Smooth muscle cell (in vitro differentiated cells): ENCODE measurements at regions not wholly inside any gene's neighbourhood (a gene's known extent, or its start where the extent isn't known, plus 50 kb on each side); places are given as distances from the start of the nearest gene placed in this dataset.

ENCODE experiments used
- DNase-seq: peaks from one replicate; lab custom pipeline; 2025; ENCODE audit not compliant: unreplicated experiment; lab: John Stamatoyannopoulos, UW
- H2AFZ ChIP-seq: fragments of 200-600 bp; sonication (generic); 2 replicates; pipeline ENCODE4 v1.6.0; 2016; ENCODE audit warnings: antibody characterized with exemption, low read depth, mild to moderate bottlenecking
- H3F3A ChIP-seq: fragments of 200-600 bp; sonication (generic); 2 replicates; pipeline ENCODE4 v1.6.0; 2017; ENCODE audit warnings: antibody characterized with exemption, low read depth
- H3K27ac ChIP-seq: fragments of 200-600 bp; sonication (generic); 2 replicates; pipeline ENCODE4 v1.5.1; 2016; ENCODE audit warnings: low read depth, mild to moderate bottlenecking
- H3K27me3 ChIP-seq: fragments of 200-600 bp; sonication (generic); 2 replicates; pipeline ENCODE4 v1.6.1; 2016; ENCODE audit warnings: low read depth, mild to moderate bottlenecking
- H3K36me3 ChIP-seq: fragments of 200-600 bp; sonication (generic); 2 replicates; pipeline ENCODE4 v1.5.1; 2016; ENCODE audit warnings: low read depth
- H3K4me1 ChIP-seq: fragments of 200-600 bp; sonication (generic); 2 replicates; pipeline ENCODE4 v1.5.1; 2016; ENCODE audit warnings: low read depth
- H3K4me2 ChIP-seq: fragments of 200-600 bp; sonication (generic); 2 replicates; pipeline ENCODE4 v1.6.0; 2016; ENCODE audit warnings: mild to moderate bottlenecking
- H3K4me3 ChIP-seq: fragments of 200-600 bp; sonication (generic); 2 replicates; pipeline ENCODE4 v1.5.1; 2016; ENCODE audit warnings: mild to moderate bottlenecking
- H3K79me2 ChIP-seq: fragments of 200-600 bp; sonication (generic); 2 replicates; pipeline ENCODE4 v1.6.0; 2016; ENCODE audit warnings: low read depth, mild to moderate bottlenecking
- H3K9ac ChIP-seq: fragments of 200-600 bp; sonication (generic); 2 replicates; pipeline ENCODE4 v1.6.0; 2016; ENCODE audit warnings: low read depth
- H3K9me3 ChIP-seq: fragments of 200-600 bp; sonication (generic); replicated peaks from 2 replicates; pipeline ENCODE4 v1.5.1; 2016; ENCODE audit warnings: low read depth
- H4K20me1 ChIP-seq: fragments of 200-600 bp; sonication (generic); 2 replicates; pipeline ENCODE4 v1.6.0; 2016; ENCODE audit warnings: low read depth
- WGBS: methylation state at CpG from one replicate; pipeline ENCODE4 v1.1.7; 2016; ENCODE audit warnings: low lambda C conversion rate; 5-methylcytosine and 5-hydroxymethylcytosine counted together
- TF ChIP-seq, protein P1 (sequence below): fragments of 200-600 bp; sonication (generic); IDR thresholded peaks from 2 replicates; pipeline ENCODE4 v1.5.1; 2017; ENCODE audit warnings: borderline replicate concordance, mild to moderate bottlenecking, antibody characterized with exemption; ENCODE audit not compliant: insufficient read depth, poor library complexity, severe bottlenecking

DNA sequence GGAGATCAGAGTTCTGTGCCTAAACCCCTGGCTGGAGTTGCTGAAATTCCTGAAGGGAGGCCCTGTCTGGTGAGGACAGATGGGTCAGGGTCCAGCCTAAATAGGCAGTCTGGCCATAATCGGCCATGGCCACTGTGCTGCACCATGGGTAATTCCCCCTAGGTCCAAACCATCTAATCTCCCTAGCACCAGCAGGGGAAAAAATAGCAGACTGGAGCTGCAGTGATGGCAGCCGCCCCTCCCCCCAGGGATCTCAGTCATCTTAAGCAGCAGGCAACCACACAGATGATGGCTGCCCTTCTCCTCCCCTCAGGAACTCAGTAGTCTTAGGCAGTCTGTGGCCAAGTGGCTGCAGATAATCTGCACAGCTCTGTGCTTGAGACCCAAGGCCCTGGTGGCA is 68.4 kb upstream of the CD96 start:
- WGBS, result 90% methylated on average over 2 of the region's 2 CpGs
- Histone ChIP-seq H3K4me2 (no peak overlapping the region), H3K79me2 (no peaks in the 10 kb centered on the region), H3K9ac (no peak overlapping the region), H2AFZ (no peak overlapping the region), H3K4me3 (no peak overlapping the region), H3K27ac (no peak overlapping the region), H3K9me3 (no peaks in the 10 kb centered on the region), H3K4me1 (no peaks in the 10 kb centered on the region), H3K27me3 (no peaks in the 10 kb centered on the region), H3K36me3 (no peaks in the 10 kb centered on the region), H3F3A (no peaks in the 10 kb centered on the region), H4K20me1 (no peaks in the 10 kb centered on the region)
- TF ChIP-seq, protein P1, sequence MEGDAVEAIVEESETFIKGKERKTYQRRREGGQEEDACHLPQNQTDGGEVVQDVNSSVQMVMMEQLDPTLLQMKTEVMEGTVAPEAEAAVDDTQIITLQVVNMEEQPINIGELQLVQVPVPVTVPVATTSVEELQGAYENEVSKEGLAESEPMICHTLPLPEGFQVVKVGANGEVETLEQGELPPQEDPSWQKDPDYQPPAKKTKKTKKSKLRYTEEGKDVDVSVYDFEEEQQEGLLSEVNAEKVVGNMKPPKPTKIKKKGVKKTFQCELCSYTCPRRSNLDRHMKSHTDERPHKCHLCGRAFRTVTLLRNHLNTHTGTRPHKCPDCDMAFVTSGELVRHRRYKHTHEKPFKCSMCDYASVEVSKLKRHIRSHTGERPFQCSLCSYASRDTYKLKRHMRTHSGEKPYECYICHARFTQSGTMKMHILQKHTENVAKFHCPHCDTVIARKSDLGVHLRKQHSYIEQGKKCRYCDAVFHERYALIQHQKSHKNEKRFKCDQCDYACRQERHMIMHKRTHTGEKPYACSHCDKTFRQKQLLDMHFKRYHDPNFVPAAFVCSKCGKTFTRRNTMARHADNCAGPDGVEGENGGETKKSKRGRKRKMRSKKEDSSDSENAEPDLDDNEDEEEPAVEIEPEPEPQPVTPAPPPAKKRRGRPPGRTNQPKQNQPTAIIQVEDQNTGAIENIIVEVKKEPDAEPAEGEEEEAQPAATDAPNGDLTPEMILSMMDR, result no peak
- no peak for DNase-seq

DNA sequence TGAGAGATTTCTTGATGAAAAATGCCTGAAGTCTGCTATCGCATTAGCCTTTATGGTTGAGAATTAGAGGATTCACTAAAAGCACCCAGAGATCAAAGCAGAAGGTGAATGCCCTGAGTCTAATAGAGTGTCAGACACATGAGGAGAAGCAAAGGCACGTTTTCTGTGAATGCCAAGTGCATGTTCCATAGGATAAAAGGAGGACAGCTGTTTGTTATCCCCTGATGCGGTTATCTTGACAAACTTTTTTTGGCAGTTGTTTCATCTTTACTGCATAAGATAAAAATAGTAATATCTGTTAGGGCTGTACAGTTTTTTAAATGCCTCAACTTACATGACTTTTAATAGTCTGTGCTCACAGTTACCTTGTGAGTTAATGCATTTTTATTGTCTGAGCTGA is 65.3 kb upstream of the CD96 start:
- Histone ChIP-seq H3K9ac (no peak overlapping the region), H3K4me2 (no peak overlapping the region), H3K9me3 (no peaks in the 10 kb centered on the region), H3K27ac (no peak overlapping the region), H4K20me1 (no peaks in the 10 kb centered on the region), H3F3A (no peaks in the 10 kb centered on the region), H3K79me2 (no peaks in the 10 kb centered on the region), H3K4me3 (no peak overlapping the region), H2AFZ (no peak overlapping the region), H3K27me3 (no peaks in the 10 kb centered on the region), H3K36me3 (no peaks in the 10 kb centered on the region), H3K4me1 (no peaks in the 10 kb centered on the region)
- WGBS, result 60% methylated on average over 3 of the region's 3 CpGs
- TF ChIP-seq, protein P1, result no peak
- DNase-seq, result no peak

DNA sequence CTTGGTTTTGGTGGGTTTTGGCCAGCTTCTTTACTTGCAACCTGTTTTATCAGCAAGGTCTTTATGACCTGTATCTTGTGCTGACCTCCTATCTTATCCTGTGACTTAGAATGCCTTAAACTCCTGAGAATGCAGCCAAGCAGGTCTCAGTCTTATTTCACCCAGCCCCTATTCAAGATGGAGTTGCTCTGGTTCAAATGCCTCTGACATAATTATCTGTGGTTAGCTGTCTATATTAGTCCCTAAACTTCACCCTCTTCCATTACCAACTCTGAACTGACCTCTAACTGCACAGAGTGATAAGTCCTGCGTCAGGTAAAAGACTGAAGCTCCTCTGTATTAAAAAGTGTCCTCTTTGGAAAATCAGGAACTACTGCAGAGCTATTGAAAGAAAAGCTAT is 61.9 kb upstream of the CD96 start:
- Histone ChIP-seq H3K4me3 (no peak overlapping the region), H3K9ac (no peak overlapping the region), H3K27me3 (no peaks in the 10 kb centered on the region), H2AFZ (no peak overlapping the region), H3K79me2 (no peaks in the 10 kb centered on the region), H3K36me3 (no peaks in the 10 kb centered on the region), H3K4me1 (no peaks in the 10 kb centered on the region), H3F3A (peaks cover 3% of the 10 kb centered on the region), H3K27ac (no peak overlapping the region), H4K20me1 (no peaks in the 10 kb centered on the region), H3K4me2 (no peak overlapping the region), H3K9me3 (no peaks in the 10 kb centered on the region)
- TF ChIP-seq, protein P1, result no peak
- no peak for DNase-seq
- 91% methylated on average over 1 of the region's 1 CpG for WGBS

DNA sequence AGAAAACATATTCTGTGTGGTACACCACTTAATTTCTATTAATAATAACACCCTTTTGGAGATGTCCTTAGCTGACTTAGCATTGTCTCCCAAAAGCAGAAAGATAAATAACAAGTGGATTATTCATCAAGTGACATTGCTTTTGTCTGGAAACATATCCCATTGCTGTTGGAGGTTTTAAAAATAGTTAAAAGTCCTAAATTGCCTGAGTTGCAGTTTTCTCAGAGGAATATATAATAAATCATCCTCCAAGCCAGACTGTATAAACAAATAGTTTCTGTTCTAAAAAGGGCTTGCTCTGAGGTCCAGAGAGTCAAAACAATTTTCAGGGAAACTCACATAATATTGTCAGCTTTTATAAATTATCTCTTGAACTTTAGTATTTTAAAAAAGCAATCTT is 60.4 kb upstream of the CD96 start:
- Histone ChIP-seq H4K20me1 (no peaks in the 10 kb centered on the region), H3K27ac (no peak overlapping the region)

More for the DNA sequence above, 60.4 kb upstream of the CD96 start:
- Histone ChIP-seq H3K36me3 (no peaks in the 10 kb centered on the region), H3K4me3 (no peak overlapping the region), H3K4me1 (no peaks in the 10 kb centered on the region), H3K79me2 (no peaks in the 10 kb centered on the region), H3K27me3 (no peaks in the 10 kb centered on the region), H3K4me2 (no peak overlapping the region), H2AFZ (no peak overlapping the region), H3K9ac (no peak overlapping the region), H3F3A (peaks cover 14% of the 10 kb centered on the region), H3K9me3 (no peaks in the 10 kb centered on the region)
- TF ChIP-seq, protein P1, result no peak
- DNase-seq, result no peak
